Colonic mucosa (tissue), 4 donors: ENCODE measurements at regions not wholly inside any gene's neighbourhood (a gene's known extent, or its start where the extent isn't known, plus 50 kb on each side); places are given as distances from the start of the nearest gene placed in this dataset.

ENCODE experiments used
- DNase-seq: peaks from one replicate; pipeline ENCODE4 v3.0.0-alpha.2; 2020
- H3K27ac ChIP-seq: fragments of 200-600 bp; one replicate; pipeline ENCODE4 v1.8.0; 2021
- H3K27me3 ChIP-seq: fragments of 200-600 bp; one replicate; pipeline ENCODE4 v1.8.0; 2021
- H3K36me3 ChIP-seq: fragments of 200-600 bp; one replicate; pipeline ENCODE4 v1.8.0; 2021
- H3K4me1 ChIP-seq: fragments of 200-600 bp; one replicate; pipeline ENCODE4 v1.8.0; 2021; ENCODE audit warnings: mild to moderate bottlenecking
- H3K4me3 ChIP-seq: fragments of 200-600 bp; one replicate; pipeline ENCODE4 v1.8.0; 2021
- H3K9ac ChIP-seq, 2 donors: one replicate each; pipeline ENCODE4 v1.7.0; 2013; ENCODE audit warnings: control low read depth in 2 of 2, low read depth in 2 of 2, low read length in 2 of 2
- H3K9me3 ChIP-seq: fragments of 200-600 bp; one replicate; pipeline ENCODE4 v1.8.0; 2021
- CTCF ChIP-seq: fragments of 200-600 bp; IDR thresholded peaks from one replicate; pipeline ENCODE4 v1.8.0; 2022; ENCODE audit warnings: antibody characterized with exemption, mild to moderate bottlenecking
- intact Hi-C: fragments of 100-400 bp; cut with DNase I; formaldehyde crosslinking; loops from one replicate; pipeline ENCODE4 v1.14.1; 2022
- donor health status: healthy.
- donor health status: DM: no; HTN: no; CAD: no.
- donor health status: DM: no; HTN: no; CAD: no.

DNA sequence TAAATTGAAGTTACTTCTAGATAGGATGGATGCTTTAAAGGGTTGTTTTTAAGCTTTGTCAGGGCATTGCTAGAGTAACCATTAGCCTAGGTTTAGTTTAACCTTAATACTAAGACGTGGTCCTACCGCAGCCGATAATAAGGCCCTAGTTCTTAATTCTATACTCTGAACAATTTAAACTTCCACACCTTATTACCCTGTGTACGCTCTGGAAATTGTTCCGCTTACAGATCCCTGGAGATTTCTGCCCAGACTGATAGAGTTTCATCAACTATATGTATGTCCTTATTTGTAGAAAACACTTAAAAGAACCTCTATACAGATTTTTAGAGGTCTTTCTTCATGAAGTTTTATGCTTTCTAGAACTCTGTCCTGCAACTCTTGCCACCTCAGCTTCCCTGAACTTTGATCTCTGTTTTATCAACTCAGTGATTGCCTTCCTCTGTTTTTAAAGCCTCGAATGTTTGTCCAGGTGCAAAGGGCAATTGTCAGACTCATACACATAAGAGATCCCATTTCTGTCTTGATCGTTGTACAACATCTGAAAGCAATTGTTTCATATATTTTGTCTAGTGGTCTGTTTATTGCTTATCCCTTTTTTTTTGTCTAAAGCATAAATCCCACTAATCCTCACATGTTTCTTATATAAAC, 71.1 kb upstream of the VCX start:
- peak overlapping the region; percentile 45 for H3K27ac ChIP-seq
- H3K4me3 ChIP-seq = no peak overlapping the region
- intact Hi-C loops = no loop called here
- H3K9me3 ChIP-seq = no peaks in the 10 kb centered on the region
- H3K4me1 ChIP-seq = no peaks in the 10 kb centered on the region
- no peak for TF ChIP-seq CTCF
- H3K27me3 ChIP-seq = no peaks in the 10 kb centered on the region
- DNase-seq = peak; percentile 60
- no peaks in the 10 kb centered on the region for H3K36me3 ChIP-seq
- no peak overlapping the region for H3K9ac ChIP-seq

DNA sequence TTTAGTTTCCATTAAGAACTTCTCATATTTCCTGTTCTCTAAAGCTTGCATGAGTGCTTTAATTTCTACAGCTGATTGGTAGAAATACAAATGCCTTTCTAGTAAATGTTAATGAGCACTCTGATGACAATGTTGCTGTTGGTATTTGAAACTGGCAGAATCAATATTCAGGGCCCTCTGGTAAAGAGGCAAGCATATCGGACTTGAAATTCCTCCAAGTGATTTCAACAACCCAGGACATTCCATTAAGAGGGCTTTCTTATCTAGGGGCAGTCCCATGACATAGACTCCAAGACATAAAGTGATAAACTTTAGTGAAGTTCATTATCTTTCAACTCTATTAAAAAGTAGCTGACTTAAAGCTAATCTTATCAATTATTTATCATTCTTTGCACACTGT, 83.1 kb upstream of the VCX start:
- Histone ChIP-seq H3K36me3 (no peaks in the 10 kb centered on the region), H3K27ac (no peak overlapping the region)

GRCh38 chrX:7746856-7747255, 96.1 kb upstream of the VCX start:
- intact Hi-C loops = no loop called here
- Histone ChIP-seq H3K36me3 (no peaks in the 10 kb centered on the region), H3K27me3 (no peaks in the 10 kb centered on the region), H3K4me3 (no peak overlapping the region), H3K9me3 (no peaks in the 10 kb centered on the region), H3K27ac (no peak overlapping the region), H3K4me1 (no peaks in the 10 kb centered on the region), H3K9ac (no peak overlapping the region)
- TF ChIP-seq CTCF = no peak
- no peak for DNase-seq

More for the DNA sequence above, 83.1 kb upstream of the VCX start:
- no peaks in the 10 kb centered on the region for H3K27me3 ChIP-seq
- intact Hi-C loops = no loop called here
- no peak for DNase-seq
- no peaks in the 10 kb centered on the region for H3K9me3 ChIP-seq
- H3K9ac ChIP-seq = no peak overlapping the region
- H3K4me1 ChIP-seq = no peaks in the 10 kb centered on the region
- no peak overlapping the region for H3K4me3 ChIP-seq
- no peak for TF ChIP-seq CTCF

DNA sequence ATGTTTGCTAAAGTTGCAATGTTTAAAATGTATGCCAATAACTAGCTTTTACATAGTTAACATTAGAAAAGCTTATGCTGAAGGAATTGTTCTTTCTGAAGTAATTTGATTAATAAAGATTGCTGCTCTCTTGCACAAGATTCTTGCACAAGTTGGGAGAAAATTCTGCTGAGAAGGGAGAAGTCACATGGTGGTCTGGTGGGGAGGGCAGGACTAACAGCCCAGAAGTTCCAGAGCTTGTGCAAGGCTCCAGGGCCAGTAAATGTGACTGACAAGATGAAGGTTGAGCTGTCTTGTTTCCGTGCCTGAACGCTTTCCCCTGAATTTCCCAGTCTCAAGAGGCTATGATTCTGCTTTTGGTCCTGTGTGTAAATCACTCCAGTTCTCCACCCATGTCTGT, 112.9 kb upstream of the VCX start:
- no peak overlapping the region for H3K4me3 ChIP-seq
- TF ChIP-seq CTCF = no peak
- no peaks in the 10 kb centered on the region for H3K9me3 ChIP-seq
- no peak for DNase-seq
- no peak overlapping the region for H3K9ac ChIP-seq
- intact Hi-C loops = no loop called here
- H3K27me3 ChIP-seq = no peaks in the 10 kb centered on the region
- no peaks in the 10 kb centered on the region for H3K36me3 ChIP-seq
- H3K27ac ChIP-seq = no peak overlapping the region
- H3K4me1 ChIP-seq = no peaks in the 10 kb centered on the region

DNA sequence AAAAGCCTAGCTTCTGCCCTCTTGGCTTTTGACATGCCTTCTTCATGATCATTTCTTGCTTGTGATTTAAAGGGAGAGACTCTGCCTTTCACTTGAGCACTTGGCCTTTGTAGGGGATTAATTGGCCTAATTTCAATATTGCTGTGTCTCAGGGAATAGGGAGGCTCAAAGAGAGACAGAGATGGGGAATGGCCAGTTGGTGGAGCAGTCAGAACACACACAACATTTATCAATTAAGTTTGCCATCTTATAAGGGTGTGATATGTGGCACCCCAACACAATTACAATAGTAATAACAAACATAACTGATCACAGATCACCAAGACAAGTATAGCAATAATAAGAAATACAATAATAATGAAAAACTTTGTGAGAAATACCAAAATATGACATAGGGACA, 122.5 kb upstream of the VCX start:
- no peaks in the 10 kb centered on the region for H3K9me3 ChIP-seq

More for the DNA sequence above, 122.5 kb upstream of the VCX start:
- Histone ChIP-seq H3K27me3 (no peaks in the 10 kb centered on the region), H3K4me3 (no peak overlapping the region), H3K9ac (no peak overlapping the region), H3K27ac (no peak overlapping the region), H3K4me1 (no peaks in the 10 kb centered on the region), H3K36me3 (no peaks in the 10 kb centered on the region)
- intact Hi-C loops = loop anchor here (10.0 kb wide), 1 partner anchor 104 kb away; no protein-coding TSS in a partner anchor
- no peak for DNase-seq
- TF ChIP-seq CTCF = no peak
